Bronchial epithelial cell (primary cell): ENCODE measurements at regions not wholly inside any gene's neighbourhood (a gene's known extent, or its start where the extent isn't known, plus 50 kb on each side); places are given as distances from the start of the nearest gene placed in this dataset.

ENCODE experiments used
- DNase-seq: peaks from one replicate; pipeline ENCODE4 v3.0.0-alpha.2; 2010; ENCODE audit warnings: low read depth
- FAIRE-seq: peaks from 2 replicates; lab custom pipeline; 2011; peaks lifted over from hg19 to GRCh38; lab: Jason Lieb, UNC
- H3K27me3 ChIP-seq: 2 replicates; pipeline ENCODE4 v1.5.1; 2011; ENCODE audit warnings: low read length; ENCODE audit not compliant: control insufficient read depth, insufficient read depth
- H3K36me3 ChIP-seq: 2 replicates; pipeline ENCODE4 v1.5.1; 2011; ENCODE audit warnings: low read length; ENCODE audit not compliant: control insufficient read depth, insufficient read depth
- H3K4me3 ChIP-seq: 2 replicates; pipeline ENCODE4 v1.5.1; 2011; ENCODE audit warnings: mild to moderate bottlenecking, low read depth, low read length, control low read depth
- TF ChIP-seq, protein P1 (sequence below): IDR thresholded peaks from 2 replicates; pipeline ENCODE4 v1.5.1; 2011; ENCODE audit warnings: mild to moderate bottlenecking, moderate library complexity, low read length, control low read depth, inconsistent platforms; ENCODE audit not compliant: insufficient read depth, severe bottlenecking

DNA sequence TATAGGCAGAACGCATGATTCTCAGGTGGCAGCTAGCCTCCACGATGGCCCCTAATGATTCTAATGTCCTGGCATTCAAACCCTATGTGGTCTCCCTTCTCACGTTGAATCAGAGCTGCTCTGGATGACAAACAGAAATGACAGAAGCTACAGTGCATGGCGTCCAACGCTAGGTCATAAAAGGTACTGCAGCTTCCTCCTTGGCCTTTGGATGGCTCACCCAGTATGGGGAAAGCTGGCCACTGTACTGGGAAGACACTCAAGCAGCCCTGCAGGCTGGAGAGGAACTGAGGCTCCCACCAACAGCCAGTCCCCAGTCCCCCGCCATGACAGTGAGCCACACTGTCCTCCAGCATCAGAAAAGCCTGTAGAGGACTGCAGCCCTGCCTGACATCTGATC is 286.3 kb downstream of the FAM43A start:
- DNase-seq (no peak), FAIRE-seq (peak; percentile 7)
- no peak overlapping the region for H3K4me3 ChIP-seq
- TF ChIP-seq, protein P1, sequence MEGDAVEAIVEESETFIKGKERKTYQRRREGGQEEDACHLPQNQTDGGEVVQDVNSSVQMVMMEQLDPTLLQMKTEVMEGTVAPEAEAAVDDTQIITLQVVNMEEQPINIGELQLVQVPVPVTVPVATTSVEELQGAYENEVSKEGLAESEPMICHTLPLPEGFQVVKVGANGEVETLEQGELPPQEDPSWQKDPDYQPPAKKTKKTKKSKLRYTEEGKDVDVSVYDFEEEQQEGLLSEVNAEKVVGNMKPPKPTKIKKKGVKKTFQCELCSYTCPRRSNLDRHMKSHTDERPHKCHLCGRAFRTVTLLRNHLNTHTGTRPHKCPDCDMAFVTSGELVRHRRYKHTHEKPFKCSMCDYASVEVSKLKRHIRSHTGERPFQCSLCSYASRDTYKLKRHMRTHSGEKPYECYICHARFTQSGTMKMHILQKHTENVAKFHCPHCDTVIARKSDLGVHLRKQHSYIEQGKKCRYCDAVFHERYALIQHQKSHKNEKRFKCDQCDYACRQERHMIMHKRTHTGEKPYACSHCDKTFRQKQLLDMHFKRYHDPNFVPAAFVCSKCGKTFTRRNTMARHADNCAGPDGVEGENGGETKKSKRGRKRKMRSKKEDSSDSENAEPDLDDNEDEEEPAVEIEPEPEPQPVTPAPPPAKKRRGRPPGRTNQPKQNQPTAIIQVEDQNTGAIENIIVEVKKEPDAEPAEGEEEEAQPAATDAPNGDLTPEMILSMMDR, result no peak
- H3K36me3 ChIP-seq, result no peaks in the 10 kb centered on the region
- H3K27me3 ChIP-seq, result peaks cover 8% of the 10 kb centered on the region

DNA sequence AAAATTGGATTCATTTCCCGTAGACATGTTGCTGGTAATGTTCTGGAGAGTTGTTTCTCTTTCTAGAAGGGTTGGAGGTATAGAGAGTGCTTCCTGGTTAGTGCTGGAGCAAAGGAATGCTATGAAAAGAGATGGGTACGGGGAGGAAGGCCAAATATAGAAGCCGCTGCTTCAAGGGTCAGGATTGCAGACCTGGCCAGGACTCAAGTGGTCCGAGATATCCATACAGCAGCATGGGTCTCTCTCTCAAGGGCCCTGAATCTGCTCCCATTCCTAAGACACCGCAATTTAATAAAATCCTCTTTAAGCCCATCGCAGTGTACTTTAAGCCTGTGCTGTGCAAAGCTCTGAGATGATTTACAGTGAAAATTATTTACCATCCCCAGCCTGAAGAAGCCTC is 287.0 kb downstream of the FAM43A start:
- no peak for FAIRE-seq
- no peaks in the 10 kb centered on the region for H3K36me3 ChIP-seq
- no peak for DNase-seq
- TF ChIP-seq, protein P1, result no peak
- no peak overlapping the region for H3K4me3 ChIP-seq
- peaks cover 6% of the 10 kb centered on the region for H3K27me3 ChIP-seq

DNA sequence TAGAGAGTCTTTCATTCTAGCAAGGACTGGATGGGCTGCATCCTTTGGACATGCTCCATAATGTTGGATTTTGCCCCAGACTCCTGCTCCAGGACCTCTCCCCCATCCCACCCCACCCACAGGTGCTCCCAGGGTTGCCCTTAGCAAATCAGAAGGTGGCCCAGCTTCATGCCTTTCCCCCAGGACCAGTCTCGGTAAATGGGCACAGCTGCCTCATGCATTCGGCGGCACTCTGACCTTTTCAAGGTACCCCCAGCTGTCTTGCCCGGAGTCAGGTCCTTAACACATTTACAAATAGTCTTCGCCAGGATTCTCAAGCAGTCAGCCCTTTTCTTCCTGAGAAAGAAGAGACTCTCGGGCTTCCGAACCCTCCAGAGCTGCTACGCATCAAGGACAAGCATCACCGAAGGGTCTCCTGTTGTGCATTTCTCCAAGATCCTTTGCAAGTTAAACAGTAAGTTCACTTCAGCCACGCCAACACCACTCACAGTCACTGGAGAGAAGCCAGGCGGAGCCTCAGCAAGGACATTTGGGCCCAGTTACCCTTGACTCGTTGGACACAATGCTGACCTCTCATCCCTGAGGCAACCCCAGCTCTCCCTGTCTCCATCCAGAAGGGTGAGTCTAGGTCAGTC is 287.8 kb downstream of the FAM43A start:
- DNase-seq, result no peak

DNA sequence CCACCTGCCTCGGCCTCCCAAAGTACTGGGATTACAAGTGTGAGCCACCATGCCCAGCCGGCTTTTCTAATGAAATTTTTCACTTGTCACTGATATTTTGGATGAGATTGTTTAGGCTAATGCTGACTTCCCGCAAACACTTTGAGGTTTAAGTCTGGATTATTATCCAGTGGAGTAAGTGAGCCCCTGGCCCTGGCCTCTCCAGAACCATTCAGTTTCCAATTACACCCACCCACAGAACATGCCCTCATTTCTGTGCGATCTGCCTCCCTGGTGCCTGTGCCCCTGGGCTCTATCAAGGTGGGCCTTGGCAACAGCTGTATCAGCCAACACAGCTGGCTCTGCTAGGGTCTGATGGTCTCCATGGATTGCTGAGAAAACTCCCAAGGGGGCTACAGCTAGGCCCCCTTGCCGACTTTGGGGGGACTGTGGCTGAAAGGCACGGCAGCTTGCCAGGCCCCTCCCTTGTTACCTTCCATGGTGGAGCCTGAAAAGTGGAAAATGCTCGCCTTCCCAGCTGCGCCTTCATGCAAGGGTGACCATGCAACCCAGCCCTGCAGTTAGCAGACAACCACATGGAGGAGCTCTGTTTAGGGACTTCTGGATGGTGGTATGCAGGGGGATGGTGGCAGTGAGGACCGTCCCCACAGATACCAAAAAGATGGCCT is 288.9 kb downstream of the FAM43A start:
- H3K36me3 ChIP-seq, result no peaks in the 10 kb centered on the region
- peaks cover 4% of the 10 kb centered on the region for H3K27me3 ChIP-seq
- FAIRE-seq (peak; percentile 47), DNase-seq (no peak)
- no peak overlapping the region for H3K4me3 ChIP-seq
- TF ChIP-seq, protein P1, result no peak

More for the DNA sequence above, 287.8 kb downstream of the FAM43A start:
- TF ChIP-seq, protein P1, result no peak
- Histone ChIP-seq H3K27me3 (peaks cover 4% of the 10 kb centered on the region), H3K36me3 (no peaks in the 10 kb centered on the region), H3K4me3 (no peak overlapping the region)
- no peak for FAIRE-seq

DNA sequence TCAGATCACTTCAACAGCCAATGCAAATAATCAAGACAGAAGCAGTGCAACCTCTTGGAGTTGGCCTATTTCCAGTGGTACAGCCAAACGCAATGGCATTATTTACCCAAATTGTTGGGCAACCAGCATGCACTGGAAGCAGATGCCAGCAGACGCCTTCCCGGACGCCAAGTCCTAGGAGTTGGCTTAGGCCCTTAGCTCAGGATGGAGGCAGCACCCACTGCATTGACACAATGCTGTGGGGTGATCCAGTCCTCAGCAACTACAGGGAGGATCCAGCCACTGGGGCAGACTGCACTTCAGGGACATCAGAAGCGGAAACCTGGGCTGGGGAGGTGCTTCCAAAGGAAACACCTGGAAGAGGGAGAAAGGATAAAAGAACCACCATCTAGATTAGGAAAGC is 290.4 kb downstream of the FAM43A start:
- peaks cover 4% of the 10 kb centered on the region for H3K27me3 ChIP-seq
- no peak overlapping the region for H3K4me3 ChIP-seq
- FAIRE-seq (no peak), DNase-seq (no peak)
- H3K36me3 ChIP-seq, result no peaks in the 10 kb centered on the region
- TF ChIP-seq, protein P1, result no peak
